H1 (cell line): ENCODE measurements at regions not wholly inside any gene's neighbourhood (a gene's known extent, or its start where the extent isn't known, plus 50 kb on each side); places are given as distances from the start of the nearest gene placed in this dataset.

Experiments
- CTCF ChIA-PET: fragments of 300-600 bp; sonication (Branson Sonifier 250); formaldehyde crosslinking; loops from one replicate; lab custom pipeline; 2021; ENCODE audit not compliant: partially characterized antibody; lab: Charles Lee
- POLR2A ChIA-PET: fragments of 300-600 bp; sonication (Branson Sonifier 250); formaldehyde crosslinking; loops from one replicate; lab custom pipeline; 2021; ENCODE audit warnings: inconsistent platforms; ENCODE audit not compliant: partially characterized antibody; lab: Charles Lee
- DNase-seq, 2 experiments: peaks; one replicate each; pipeline versions ENCODE4 v3.0.0 to v3.0.0-alpha.2; 2010 to 2022; ENCODE audit warnings: low spot score in 2 of 2, low read depth in 1 of 2, mixed read lengths in 1 of 2
- FAIRE-seq: peaks from 2 replicates; lab custom pipeline; 2011; peaks lifted over from hg19 to GRCh38; lab: Jason Lieb, UNC
- H2AFZ ChIP-seq: 2 replicates; pipeline ENCODE4 v1.8.1; 2012; ENCODE audit warnings: low read length, inconsistent platforms
- H2AK5ac ChIP-seq: 2 replicates; pipeline ENCODE4 v1.6.1; 2013; ENCODE audit warnings: low read depth, low read length
- H2BK120ac ChIP-seq: replicated peaks from 2 replicates; pipeline ENCODE3; 2013; ENCODE audit warnings: low read depth, low read length, inconsistent platforms
- H2BK12ac ChIP-seq: 2 replicates; pipeline ENCODE4 v1.6.1; 2013; ENCODE audit warnings: low read depth, low read length
- H2BK15ac ChIP-seq: 2 replicates; pipeline ENCODE4 v1.6.1; 2013; ENCODE audit warnings: low read length
- H2BK20ac ChIP-seq: 2 replicates; pipeline ENCODE4 v1.6.1; 2013; ENCODE audit warnings: low read length
- H2BK5ac ChIP-seq: 2 replicates; pipeline ENCODE4 v1.6.1; 2013; ENCODE audit warnings: low read depth, low read length
- H3K14ac ChIP-seq: 2 replicates; pipeline ENCODE4 v1.6.1; 2013; ENCODE audit warnings: inconsistent platforms; ENCODE audit not compliant: insufficient read length
- H3K18ac ChIP-seq: 2 replicates; pipeline ENCODE4 v1.6.1; 2013; ENCODE audit warnings: low read length; ENCODE audit errors: extremely low read depth
- H3K23ac ChIP-seq: 2 replicates; pipeline ENCODE4 v1.6.1; 2013; ENCODE audit warnings: inconsistent platforms; ENCODE audit not compliant: insufficient read length
- H3K23me2 ChIP-seq: 2 replicates; pipeline ENCODE4 v1.6.1; 2013; ENCODE audit warnings: low read depth, low read length
- H3K27ac ChIP-seq: 2 replicates; pipeline ENCODE4 v1.6.1; 2011; ENCODE audit warnings: low read depth, low read length, inconsistent platforms
- H3K27me3 ChIP-seq, 4 experiments: replicated peaks in 1 of 4; 1 replicate in 1 of 4; 2 replicates in 3 of 4; pipeline versions ENCODE4 v1.6.1 to v1.8.1; 2011 to 2013; ENCODE audit warnings: low read length in 3 of 4, mild to moderate bottlenecking in 3 of 4, inconsistent platforms in 2 of 4, mixed read lengths in 2 of 4, moderate library complexity in 1 of 4; ENCODE audit not compliant: control insufficient read depth in 3 of 4, insufficient read depth in 3 of 4; ENCODE audit errors: extremely low read depth in 1 of 4
- H3K36me3 ChIP-seq, 4 experiments: 2 replicates each; pipeline versions ENCODE4 v1.6.1 to v1.8.1; 2011 to 2013; ENCODE audit warnings: mild to moderate bottlenecking in 4 of 4, low read length in 3 of 4, moderate library complexity in 2 of 4, control low read depth in 1 of 4, inconsistent platforms in 1 of 4; ENCODE audit not compliant: insufficient read depth in 4 of 4, control insufficient read depth in 2 of 4
- H3K4ac ChIP-seq: replicated peaks from 2 replicates; pipeline ENCODE3; 2013; ENCODE audit warnings: low read length, low read depth, mixed read lengths, inconsistent platforms; ENCODE audit not compliant: insufficient read length
- H3K4me1 ChIP-seq, 4 experiments: replicated peaks in 1 of 4; 1 replicate in 1 of 4; 2 replicates in 3 of 4; pipeline versions ENCODE4 v1.6.1 to v1.8.1; 2011 to 2013; ENCODE audit warnings: low read length in 3 of 4, inconsistent platforms in 2 of 4, mixed read lengths in 1 of 4; ENCODE audit not compliant: insufficient read depth in 4 of 4, control insufficient read depth in 3 of 4
- H3K4me2 ChIP-seq, 2 experiments: 2 replicates each; pipeline versions ENCODE4 v1.6.1 to v1.8.1; 2011 to 2013; ENCODE audit warnings: low read depth in 2 of 2, low read length in 2 of 2, control low read depth in 1 of 2, inconsistent platforms in 1 of 2, mild to moderate bottlenecking in 1 of 2; ENCODE audit not compliant: insufficient read depth in 1 of 2
- H3K4me3 ChIP-seq, 4 experiments: fragments of 200-600, 300-600 bp in 1 of 4; sonication (generic), shearing (Covaris generic), sonication (Bioruptor Twin) in 1 of 4; 2 replicates each; pipeline versions ENCODE4 v1.5.1 to v1.8.1; 2011 to 2016; ENCODE audit warnings: low read length in 4 of 4, low read depth in 3 of 4, control low read depth in 2 of 4, inconsistent platforms in 2 of 4, mild to moderate bottlenecking in 2 of 4, mixed read lengths in 1 of 4, moderate library complexity in 1 of 4; ENCODE audit not compliant: insufficient read depth in 2 of 4; ENCODE audit errors: extremely low read depth in 1 of 4
- H3K56ac ChIP-seq: replicated peaks from 2 replicates; pipeline ENCODE3; 2013; ENCODE audit warnings: low read depth, mild to moderate bottlenecking, mixed read lengths, low read length, inconsistent platforms; ENCODE audit not compliant: insufficient read length
- H3K79me1 ChIP-seq: 2 replicates; pipeline ENCODE4 v1.6.1; 2013; ENCODE audit warnings: low read depth, low read length, control low read depth
- H3K79me2 ChIP-seq, 2 experiments: 2 replicates each; pipeline versions ENCODE4 v1.6.1 to v1.8.1; 2012 to 2013; ENCODE audit warnings: low read length in 2 of 2, mild to moderate bottlenecking in 2 of 2, inconsistent platforms in 1 of 2; ENCODE audit not compliant: insufficient read depth in 2 of 2, control insufficient read depth in 1 of 2
- H3K9ac ChIP-seq, 4 experiments: replicated peaks in 1 of 4; 1 replicate in 1 of 4; 2 replicates in 3 of 4; pipeline versions ENCODE4 v1.6.1 to v1.8.1; 2011 to 2013; ENCODE audit warnings: low read depth in 3 of 4, low read length in 3 of 4, control low read depth in 2 of 4, mild to moderate bottlenecking in 2 of 4, moderate library complexity in 2 of 4, inconsistent platforms in 1 of 4; ENCODE audit errors: extremely low read depth in 1 of 4
- H3K9me3 ChIP-seq, 2 experiments: 2 replicates each; pipeline versions ENCODE4 v1.6.1 to v1.8.1; 2012 to 2013; ENCODE audit warnings: mild to moderate bottlenecking in 2 of 2, moderate library complexity in 2 of 2, control low read depth in 1 of 2, inconsistent platforms in 1 of 2, low read depth in 1 of 2, low read length in 1 of 2, mixed read lengths in 1 of 2; ENCODE audit not compliant: insufficient read depth in 2 of 2
- H4K20me1 ChIP-seq, 2 experiments: replicated peaks in 1 of 2; 2 replicates each; pipeline versions ENCODE3 to v1.8.1; 2011 to 2013; ENCODE audit warnings: inconsistent platforms in 2 of 2, low read length in 2 of 2, mild to moderate bottlenecking in 1 of 2; ENCODE audit not compliant: insufficient read depth in 2 of 2, control insufficient read depth in 1 of 2
- H4K5ac ChIP-seq: 2 replicates; pipeline ENCODE4 v1.6.1; 2013; ENCODE audit warnings: low read length, low read depth, mixed read lengths, inconsistent platforms; ENCODE audit not compliant: insufficient read length
- H4K8ac ChIP-seq: 2 replicates; pipeline ENCODE4 v1.8.0; 2013; ENCODE audit warnings: mild to moderate bottlenecking, moderate library complexity, low read length, inconsistent platforms; ENCODE audit not compliant: insufficient read depth; ENCODE audit errors: extremely low read depth
- H4K91ac ChIP-seq: replicated peaks from 2 replicates; pipeline ENCODE3; 2013; ENCODE audit warnings: low read length, mixed read lengths, inconsistent platforms; ENCODE audit not compliant: insufficient read length
- CTBP2 ChIP-seq: IDR thresholded peaks from 2 replicates; pipeline ENCODE4 v1.7.0; 2011; ENCODE audit warnings: borderline replicate concordance, mild to moderate bottlenecking, moderate library complexity, mixed read lengths, low read length; ENCODE audit not compliant: insufficient read depth, insufficient read length
- JUND ChIP-seq: IDR thresholded peaks from 2 replicates; pipeline ENCODE4 v1.6.1; 2011; ENCODE audit warnings: mild to moderate bottlenecking, improper control_type of control experiment, low read length
- KDM1A ChIP-seq: fragments of 200-600, 300-600 bp; sonication (generic); IDR thresholded peaks from 2 replicates; pipeline ENCODE4 v1.7.1; 2016; ENCODE audit warnings: mild to moderate bottlenecking, low read length, borderline replicate concordance
- KDM5A ChIP-seq: fragments of 200-600 bp; IDR thresholded peaks from 2 replicates; pipeline ENCODE4 v1.7.1; 2012; ENCODE audit warnings: mild to moderate bottlenecking, low read length, inconsistent platforms, mixed read lengths
- MAFK ChIP-seq: IDR thresholded peaks from 2 replicates; pipeline ENCODE4 v1.6.1; 2012; ENCODE audit warnings: low read depth, mild to moderate bottlenecking, improper control_type of control experiment, low read length
- RAD21 ChIP-seq, 2 experiments: IDR thresholded peaks in 1 of 2; conservative IDR thresholded peaks in 1 of 2; 2 replicates each; pipeline ENCODE4 v1.6.1; 2011; ENCODE audit warnings: low read depth in 2 of 2, low read length in 2 of 2, improper control_type of control experiment in 1 of 2, inconsistent platforms in 1 of 2, mild to moderate bottlenecking in 1 of 2, moderate library complexity in 1 of 2
- RFX5 ChIP-seq: IDR thresholded peaks from 2 replicates; pipeline ENCODE4 v1.6.1; 2011; ENCODE audit warnings: low read depth, low read length, improper control_type of control experiment, borderline replicate concordance
- SP1 ChIP-seq: IDR thresholded peaks from 2 replicates; pipeline ENCODE4 v1.6.1; 2011; ENCODE audit warnings: low read depth, low read length
- TBP ChIP-seq: IDR thresholded peaks from 2 replicates; pipeline ENCODE4 v1.6.1; 2011; ENCODE audit warnings: low read depth, low read length, improper control_type of control experiment

DNA sequence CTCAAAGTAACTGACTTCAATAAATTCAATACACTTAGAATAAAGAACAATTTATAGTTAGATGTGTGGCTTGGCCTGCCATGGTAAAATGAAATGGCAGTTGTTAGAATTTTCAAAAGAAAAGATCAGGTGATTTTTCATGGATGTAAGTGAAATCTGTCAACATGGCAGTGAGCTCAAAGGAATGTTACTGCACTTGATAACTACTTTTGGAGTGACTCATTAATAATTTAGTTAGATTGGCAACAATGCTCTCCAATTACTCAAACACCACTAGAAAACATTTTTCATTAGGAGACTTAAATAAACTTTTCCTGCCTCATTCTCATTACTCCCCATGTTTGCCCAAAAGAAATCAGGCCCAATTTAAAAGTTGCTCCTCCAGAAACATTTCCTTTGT lies 860.2 kb upstream of the AMELY start:
- Histone ChIP-seq H3K4ac (no peak overlapping the region), H3K23ac (no peak overlapping the region), H4K5ac (no peak overlapping the region), H3K9me3 (no peaks in the 10 kb centered on the region), H3K27me3 (no peaks in the 10 kb centered on the region), H4K91ac (no peak overlapping the region), H3K4me3 (no peak overlapping the region), H3K79me1 (no peaks in the 10 kb centered on the region), H2BK5ac (no peak overlapping the region), H3K4me1 (no peaks in the 10 kb centered on the region), H2BK120ac (no peak overlapping the region), H2BK15ac (no peak overlapping the region), H4K8ac (no peak overlapping the region), H4K20me1 (no peaks in the 10 kb centered on the region), H3K36me3 (no peaks in the 10 kb centered on the region), H3K4me2 (no peak overlapping the region), H2AK5ac (no peak overlapping the region), H3K9ac (no peak overlapping the region), H2AFZ (no peak overlapping the region), H2BK20ac (no peak overlapping the region), H3K56ac (no peak overlapping the region), H3K23me2 (no peaks in the 10 kb centered on the region; the same call in 1 of the 2 replicates), H3K18ac (no peak overlapping the region), H3K14ac (no peak overlapping the region), H3K79me2 (no peaks in the 10 kb centered on the region), H3K27ac (no peak overlapping the region), H2BK12ac (no peak overlapping the region)
- DNase-seq (no peak), FAIRE-seq (no peak)
- CTCF ChIA-PET = no interaction called here
- no peak for TF ChIP-seq KDM1A
- no peak for TF ChIP-seq MAFK
- TF ChIP-seq RAD21 (IDR thresholded peaks at IDR 0.05 in 1 of 2, conservative IDR thresholded peaks at IDR 0.05 in 1 of 2; ENCODE audit: low read depth in 2 of 2, low read length in 2 of 2) = no peak
- no peak for TF ChIP-seq RFX5
- no peak for TF ChIP-seq KDM5A
- no peak for TF ChIP-seq TBP
- no peak for TF ChIP-seq JUND
- no peak for TF ChIP-seq SP1
- no peak for TF ChIP-seq CTBP2
- POLR2A ChIA-PET = no interaction called here
